ENCODE measurements at regions not wholly inside any gene's neighbourhood (a gene's known extent, or its start where the extent isn't known, plus 50 kb on each side); places are given as distances from the start of the nearest gene placed in this dataset.

DNA sequence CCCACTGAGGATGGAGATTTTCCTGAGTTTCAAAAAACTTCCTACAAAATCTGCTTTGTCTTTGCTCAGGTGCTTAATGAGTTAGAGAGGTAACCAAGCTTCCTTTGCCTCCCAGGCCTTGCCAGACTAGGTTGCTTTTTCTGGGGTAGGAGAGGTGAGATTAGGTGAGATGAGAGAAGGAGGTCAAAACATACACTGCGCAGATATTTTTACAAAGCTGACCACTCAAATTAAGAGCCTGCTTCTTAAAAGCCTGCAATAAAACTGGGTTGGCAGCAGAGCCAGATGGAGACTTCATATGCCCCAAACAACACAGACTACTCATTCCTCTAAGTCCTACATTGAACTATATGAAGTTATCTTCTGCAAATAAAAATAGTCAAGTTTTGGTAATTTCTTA lies 352.5 kb downstream of the NUF2 start:
- peaks cover 0 to 6% (median 0%) of the 10 kb centered on the region in 12 donors for H3K9me3 ChIP-seq
- ATAC-seq (no peak), DNase-seq (no peak)
- no peak overlapping the region for H3K27ac ChIP-seq
- intact Hi-C loops (cut with DNase I) = no loop called here
- H3K36me3 ChIP-seq = no peaks in the 10 kb centered on the region
- H3K27me3 ChIP-seq = no peaks in the 10 kb centered on the region
- WGBS, 4 donors = 52 to 96% (median 88%) methylated on average over 1 of the region's 1 CpG
- H3K4me3 ChIP-seq = no peak overlapping the region
- TF ChIP-seq CTCF (IDR thresholded peaks at IDR 0.05) = no peak
- peaks cover 0 to 3% (median 0%) of the 10 kb centered on the region in 12 donors for H3K4me1 ChIP-seq

DNA sequence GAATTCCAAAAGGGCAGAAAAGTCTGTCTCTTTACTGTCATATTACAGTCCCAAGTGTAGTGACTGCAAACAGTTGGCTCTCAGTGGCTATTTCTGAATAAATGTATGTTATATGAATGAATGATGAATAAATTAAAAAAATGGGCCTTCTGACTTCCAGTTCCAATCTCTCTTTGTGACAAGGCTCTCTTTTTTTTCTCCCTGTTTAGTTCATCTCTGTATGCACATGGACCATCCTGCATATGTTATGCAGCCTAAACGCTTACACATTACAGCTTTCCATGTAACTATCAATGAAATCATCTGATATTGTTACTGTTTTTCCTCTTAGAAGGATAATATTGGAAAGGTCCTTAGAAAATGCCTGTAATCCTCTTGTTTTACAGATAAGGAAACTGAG lies 363.0 kb downstream of the NUF2 start:
- no peaks in the 10 kb centered on the region for H3K36me3 ChIP-seq
- H3K4me3 ChIP-seq = no peak overlapping the region
- no peaks in the 10 kb centered on the region for H3K27me3 ChIP-seq
- intact Hi-C loops (cut with DNase I) = no loop called here
- 86 to 96% (median 89%) methylated on average over 1 of the region's 1 CpG for WGBS, 4 donors
- H3K9me3 ChIP-seq = peaks cover 0 to 31% (median 5%) of the 10 kb centered on the region in 12 donors
- no peak for DNase-seq
- no peak overlapping the region for H3K27ac ChIP-seq
- no peaks in the 10 kb centered on the region for H3K4me1 ChIP-seq
- ATAC-seq = no peak
- no peak for TF ChIP-seq CTCF (IDR thresholded peaks at IDR 0.05)
- no peak for TF ChIP-seq POLR2A (IDR thresholded peaks at IDR 0.05)

GRCh38 chr1:163692266-163692665 lies 370.5 kb downstream of the NUF2 start:
- 67 to 85% (median 75%) methylated on average over 11 to 14 of the region's 14 CpGs for WGBS, 4 donors
- TF ChIP-seq POLR2A (IDR thresholded peaks at IDR 0.05) (no peak), CTCF (IDR thresholded peaks at IDR 0.05) (no peak)
- intact Hi-C loops (cut with DNase I) = no loop called here
- H3K27ac ChIP-seq = no peak overlapping the region
- DNase-seq = peak in 1 of 5 donors; percentile 28
- no peaks in the 10 kb centered on the region for H3K4me1 ChIP-seq
- H3K4me3 ChIP-seq = no peak overlapping the region
- H3K27me3 ChIP-seq = no peaks in the 10 kb centered on the region
- no peaks in the 10 kb centered on the region for H3K36me3 ChIP-seq
- peaks cover 0 to 6% (median 0%) of the 10 kb centered on the region in 12 donors for H3K9me3 ChIP-seq
- ATAC-seq = no peak

GRCh38 chr1:163697137-163697536 lies 375.4 kb downstream of the NUF2 start:
- WGBS, 4 donors = 45 to 68% (median 65%) methylated on average over 2 of the region's 2 CpGs
- DNase-seq (no peak), ATAC-seq (no peak)
- Histone ChIP-seq H3K4me3 (no peak overlapping the region), H3K9me3 (peaks cover 0 to 6% (median 0%) of the 10 kb centered on the region in 12 donors), H3K36me3 (no peaks in the 10 kb centered on the region), H3K27ac (no peak overlapping the region), H3K27me3 (no peaks in the 10 kb centered on the region), H3K4me1 (no peaks in the 10 kb centered on the region)
- TF ChIP-seq CTCF (IDR thresholded peaks at IDR 0.05) (no peak), POLR2A (IDR thresholded peaks at IDR 0.05) (no peak)
- intact Hi-C loops (cut with DNase I) = no loop called here

Measured in heart left ventricle (tissue), 16 donors.